Endothelial cell of umbilical vein (primary cell): ENCODE measurements at regions not wholly inside any gene's neighbourhood (a gene's known extent, or its start where the extent isn't known, plus 50 kb on each side); places are given as distances from the start of the nearest gene placed in this dataset.

Source experiments
- CTCF ChIP-seq, 2 donors: IDR thresholded peaks; 1 replicate in 1 of 2; 2 replicates in 1 of 2; pipeline ENCODE4 v1.5.1; 2011; ENCODE audit warnings: low read length in 2 of 2, mild to moderate bottlenecking in 2 of 2, moderate library complexity in 2 of 2, control low read depth in 1 of 2, inconsistent platforms in 1 of 2, low read depth in 1 of 2; ENCODE audit not compliant: insufficient read depth in 1 of 2; ENCODE audit errors: extremely low read depth in 1 of 2
- EZH2 ChIP-seq: IDR thresholded peaks from 2 replicates; pipeline ENCODE4 v1.6.1; 2012; ENCODE audit warnings: borderline replicate concordance, low read depth, mild to moderate bottlenecking, moderate library complexity, low read length, inconsistent platforms; ENCODE audit not compliant: severe bottlenecking
- FOS ChIP-seq: IDR thresholded peaks from 2 replicates; pipeline ENCODE4 v1.6.1; 2011; ENCODE audit warnings: mild to moderate bottlenecking, low read length, moderate library complexity, borderline replicate concordance; ENCODE audit not compliant: insufficient read depth
- GATA2 ChIP-seq: IDR thresholded peaks from 2 replicates; pipeline ENCODE4 v1.7.0; 2011; ENCODE audit warnings: low read depth, mild to moderate bottlenecking, moderate library complexity, mixed read lengths, low read length; ENCODE audit not compliant: insufficient read length, insufficient read depth
- MYC ChIP-seq: IDR thresholded peaks from one replicate; pipeline ENCODE4 v1.6.1; 2011; ENCODE audit warnings: mild to moderate bottlenecking, low read depth, low read length
- POLR2A ChIP-seq: IDR thresholded peaks from 2 replicates; pipeline ENCODE4 v1.6.1; 2012; ENCODE audit warnings: low read depth, mild to moderate bottlenecking, control low read depth, low read length
- POLR2AphosphoS5 ChIP-seq: IDR thresholded peaks from 2 replicates; pipeline ENCODE4 v1.6.1; 2012; ENCODE audit warnings: low read depth, mild to moderate bottlenecking, control low read depth, low read length, moderate library complexity; ENCODE audit not compliant: insufficient read depth
- TF ChIP-seq, protein P1 (sequence below): IDR thresholded peaks from 2 replicates; pipeline ENCODE4 v1.6.1; 2011; ENCODE audit not compliant: insufficient read depth, insufficient read length

DNA sequence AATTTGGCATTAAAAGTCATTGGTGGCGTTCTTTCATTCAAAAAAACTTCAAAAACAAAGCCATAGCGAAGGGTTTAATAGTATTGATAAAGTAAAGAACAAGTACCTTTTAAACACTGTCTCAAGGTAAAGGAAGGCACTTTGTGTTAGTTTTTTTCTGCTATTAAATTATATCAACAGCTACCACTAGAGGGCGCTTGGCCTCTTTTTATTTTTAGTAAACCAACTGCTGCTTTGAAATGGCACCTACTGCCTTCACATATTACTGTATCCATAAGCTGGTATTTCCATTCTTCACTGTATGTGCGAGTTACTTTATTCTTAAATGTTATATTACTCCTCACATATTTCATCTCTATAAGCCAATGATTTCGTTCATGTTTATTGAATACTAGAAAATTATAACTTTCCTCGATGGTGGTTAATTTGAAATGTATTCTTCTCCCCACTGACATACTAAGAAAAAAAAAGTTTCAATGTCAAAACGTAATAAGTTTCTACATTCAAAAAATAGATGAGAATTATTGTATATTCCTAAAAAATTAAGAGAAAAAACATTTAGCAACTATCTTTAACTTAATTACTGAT is 125.7 kb upstream of the CXADR start:
- TF ChIP-seq CTCF (IDR thresholded peaks at IDR 0.05; ENCODE audit: extremely low read depth in 1 of 2, insufficient read depth in 1 of 2, low read depth in 1 of 2, low read length in 2 of 2) (peak; percentile 23 to 54), POLR2A (no peak), EZH2 (no peak), POLR2AphosphoS5 (no peak), FOS (no peak), GATA2 (no peak), MYC (no peak)
- TF ChIP-seq, protein P1, sequence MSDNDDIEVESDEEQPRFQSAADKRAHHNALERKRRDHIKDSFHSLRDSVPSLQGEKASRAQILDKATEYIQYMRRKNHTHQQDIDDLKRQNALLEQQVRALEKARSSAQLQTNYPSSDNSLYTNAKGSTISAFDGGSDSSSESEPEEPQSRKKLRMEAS = no peak
